ENCODE measurements at regions not wholly inside any gene's neighbourhood (a gene's known extent, or its start where the extent isn't known, plus 50 kb on each side); places are given as distances from the start of the nearest gene placed in this dataset.
A peak's percentile ranks its signal among the peaks of the same experiment; 100 is the strongest.

- TF ChIP-seq CTCF (IDR thresholded peaks at IDR 0.05; ENCODE audit: unreplicated experiment) = no peak
- Mint-ChIP-seq H3K36me3 (no peaks in the 10 kb centered on the region), H3K4me1 (peaks cover 41% of the 10 kb centered on the region), H3K4me3 (no peak overlapping the region), H3K27me3 (ENCODE audit: low read depth) (no peaks in the 10 kb centered on the region), H3K9me3 (no peaks in the 10 kb centered on the region), H3K27ac (peak overlapping the region; percentile 59)
- no peak for DNase-seq (ENCODE audit: low spot score in 2 of 2, unreplicated experiment in 2 of 2)
Observed at GRCh38 chr5:51665251-51665593, 282.0 kb downstream of the ISL1 start.

- Mint-ChIP-seq H3K9me3 (peaks cover 29% of the 10 kb centered on the region), H3K27me3 (ENCODE audit: low read depth) (no peaks in the 10 kb centered on the region), H3K36me3 (peaks cover 15% of the 10 kb centered on the region), H3K4me3 (no peak overlapping the region), H3K4me1 (peaks cover 19% of the 10 kb centered on the region), H3K27ac (no peak overlapping the region)
- no peak for TF ChIP-seq CTCF (IDR thresholded peaks at IDR 0.05; ENCODE audit: unreplicated experiment)
- DNase-seq (ENCODE audit: low spot score in 2 of 2, unreplicated experiment in 2 of 2) = no peak
Observed at GRCh38 chr5:51669095-51669494, 285.8 kb downstream of the ISL1 start.

- peaks cover 18% of the 10 kb centered on the region for H3K9me3 Mint-ChIP-seq
- peak overlapping the region; percentile 67 for H3K27ac Mint-ChIP-seq
- peaks cover 32% of the 10 kb centered on the region for H3K4me1 Mint-ChIP-seq
- H3K4me3 Mint-ChIP-seq = no peak overlapping the region
- TF ChIP-seq CTCF (IDR thresholded peaks at IDR 0.05; ENCODE audit: unreplicated experiment) = no peak
- H3K27me3 Mint-ChIP-seq (ENCODE audit: low read depth) = no peaks in the 10 kb centered on the region
- DNase-seq (ENCODE audit: low spot score in 2 of 2, unreplicated experiment in 2 of 2) = no peak
- peaks cover 7% of the 10 kb centered on the region for H3K36me3 Mint-ChIP-seq
Observed at GRCh38 chr5:51678330-51678729, 295.1 kb downstream of the ISL1 start.

- no peaks in the 10 kb centered on the region for H3K27me3 Mint-ChIP-seq (ENCODE audit: low read depth)
- no peak for DNase-seq (ENCODE audit: low spot score in 2 of 2, unreplicated experiment in 2 of 2)
- TF ChIP-seq CTCF (IDR thresholded peaks at IDR 0.05; ENCODE audit: unreplicated experiment) = no peak
- H3K27ac Mint-ChIP-seq = peak overlapping the region; percentile 47
- peaks cover 32% of the 10 kb centered on the region for H3K4me1 Mint-ChIP-seq
- H3K4me3 Mint-ChIP-seq = no peak overlapping the region
- peaks cover 8% of the 10 kb centered on the region for H3K9me3 Mint-ChIP-seq
- H3K36me3 Mint-ChIP-seq = no peaks in the 10 kb centered on the region
Observed at GRCh38 chr5:51679286-51679685, 296.0 kb downstream of the ISL1 start.

- Mint-ChIP-seq H3K4me1 (peaks cover 11% of the 10 kb centered on the region), H3K27me3 (ENCODE audit: low read depth) (no peaks in the 10 kb centered on the region), H3K4me3 (no peak overlapping the region), H3K27ac (no peak overlapping the region), H3K36me3 (no peaks in the 10 kb centered on the region), H3K9me3 (peaks cover 4% of the 10 kb centered on the region)
- DNase-seq (ENCODE audit: low spot score in 2 of 2, unreplicated experiment in 2 of 2) = no peak
- no peak for TF ChIP-seq CTCF (IDR thresholded peaks at IDR 0.05; ENCODE audit: unreplicated experiment)
Observed at GRCh38 chr5:51684794-51685355, 301.6 kb downstream of the ISL1 start.

- TF ChIP-seq CTCF (IDR thresholded peaks at IDR 0.05; ENCODE audit: unreplicated experiment) = no peak
- DNase-seq (ENCODE audit: low spot score in 2 of 2, unreplicated experiment in 2 of 2) = no peak
- peaks cover 4% of the 10 kb centered on the region for H3K9me3 Mint-ChIP-seq
- H3K36me3 Mint-ChIP-seq = no peaks in the 10 kb centered on the region
- no peaks in the 10 kb centered on the region for H3K27me3 Mint-ChIP-seq (ENCODE audit: low read depth)
- no peak overlapping the region for H3K27ac Mint-ChIP-seq
- H3K4me1 Mint-ChIP-seq = peaks cover 11% of the 10 kb centered on the region
- H3K4me3 Mint-ChIP-seq = no peak overlapping the region
Observed at GRCh38 chr5:51685419-51685818, 302.2 kb downstream of the ISL1 start.

Data from mesothelial cell of epicardium (in vitro differentiated cells).